HG03442 (cell line): ENCODE measurements at regions not wholly inside any gene's neighbourhood (a gene's known extent, or its start where the extent isn't known, plus 50 kb on each side); places are given as distances from the start of the nearest gene placed in this dataset.
"Not testable (repeated sequence)": the region's sequence is repeated elsewhere in the genome, so short reads cannot be mapped to it uniquely, and the experiment has no call there.

Experiments used
- ATAC-seq: cut with Tn5 transposase; IDR thresholded peaks from one replicate; pipeline ENCODE4 v1.9.1; 2021; ENCODE audit warnings: mild to moderate bottlenecking, moderate library complexity; ENCODE audit not compliant: unreplicated experiment

DNA sequence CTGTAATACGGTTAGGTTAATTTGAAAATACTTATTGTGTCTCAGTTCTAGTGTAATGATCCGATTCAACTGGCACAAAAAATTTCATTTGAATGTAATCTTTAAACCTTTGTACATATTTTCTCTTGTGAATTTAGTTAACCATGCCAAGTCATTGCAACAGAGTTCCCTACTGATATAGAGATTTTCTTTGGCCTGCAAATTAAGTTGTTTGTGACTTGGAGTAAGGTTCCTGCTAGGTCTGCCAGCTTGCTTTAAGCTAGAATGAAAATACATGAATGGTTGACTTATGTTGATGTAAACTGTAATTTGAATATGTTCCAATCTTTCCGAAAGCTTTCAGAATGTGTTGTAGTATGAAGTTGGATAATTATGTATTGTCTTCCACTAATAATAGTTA, 1004.1 kb upstream of the EDIL3 start:
- ATAC-seq: no peak

DNA sequence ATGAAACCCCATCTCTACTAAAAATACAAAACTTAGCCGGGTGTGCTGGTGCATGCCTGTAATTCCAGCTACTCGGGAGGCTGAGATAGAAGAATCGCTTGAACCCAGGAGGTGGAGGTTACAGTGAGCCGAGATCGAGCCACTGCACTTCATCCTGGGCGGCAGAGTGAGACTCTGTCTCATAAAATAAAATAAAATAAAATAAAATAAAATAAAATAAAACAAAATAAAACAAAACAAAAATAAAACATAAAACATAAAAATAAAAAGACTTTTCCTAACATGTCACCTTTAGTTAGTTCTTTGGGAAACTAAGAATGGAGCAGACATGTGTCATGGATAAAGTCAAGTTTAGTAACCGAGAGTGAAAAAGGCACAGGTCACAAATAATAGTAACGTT, 1007.6 kb upstream of the EDIL3 start:
- ATAC-seq: not testable (repeated sequence)

DNA sequence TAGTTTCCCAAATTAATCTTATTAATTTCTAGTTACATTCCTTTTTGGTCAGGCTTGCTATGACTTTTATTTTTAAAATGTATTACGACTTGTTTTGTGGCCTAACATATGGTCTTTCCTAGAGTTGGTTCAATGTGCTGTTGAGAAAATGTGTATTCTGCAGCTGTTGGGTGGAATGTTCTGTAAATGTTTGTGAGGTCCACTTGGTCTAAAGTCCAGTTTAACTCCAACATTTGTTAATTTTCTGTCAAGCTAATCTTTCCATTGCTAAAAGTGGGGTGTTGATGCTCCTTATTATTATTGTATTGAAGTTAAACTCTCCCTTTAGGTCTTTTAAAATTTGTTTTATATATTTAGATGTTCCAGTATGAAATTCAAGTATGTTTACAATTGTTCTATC, 1010.8 kb upstream of the EDIL3 start:
- ATAC-seq: no peak

DNA sequence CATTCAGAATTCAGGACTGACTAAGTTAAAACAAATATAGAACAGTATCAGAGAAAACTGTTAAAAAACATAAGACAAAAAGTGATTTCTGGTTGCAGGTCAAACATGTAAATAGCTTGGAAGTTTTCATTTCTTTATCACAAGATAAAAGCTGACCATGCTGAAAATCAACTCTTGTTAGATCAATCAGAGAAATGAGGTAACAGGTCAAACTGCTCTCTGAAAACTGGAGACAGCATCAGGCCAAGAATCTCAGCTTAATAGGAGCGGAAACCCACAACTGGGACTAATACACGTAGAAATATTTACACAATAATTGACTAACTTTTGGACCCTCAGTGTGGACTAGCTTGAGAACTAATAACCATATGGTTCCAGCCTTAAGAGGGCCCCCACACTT, 1012.8 kb upstream of the EDIL3 start:
- no peak for ATAC-seq

DNA sequence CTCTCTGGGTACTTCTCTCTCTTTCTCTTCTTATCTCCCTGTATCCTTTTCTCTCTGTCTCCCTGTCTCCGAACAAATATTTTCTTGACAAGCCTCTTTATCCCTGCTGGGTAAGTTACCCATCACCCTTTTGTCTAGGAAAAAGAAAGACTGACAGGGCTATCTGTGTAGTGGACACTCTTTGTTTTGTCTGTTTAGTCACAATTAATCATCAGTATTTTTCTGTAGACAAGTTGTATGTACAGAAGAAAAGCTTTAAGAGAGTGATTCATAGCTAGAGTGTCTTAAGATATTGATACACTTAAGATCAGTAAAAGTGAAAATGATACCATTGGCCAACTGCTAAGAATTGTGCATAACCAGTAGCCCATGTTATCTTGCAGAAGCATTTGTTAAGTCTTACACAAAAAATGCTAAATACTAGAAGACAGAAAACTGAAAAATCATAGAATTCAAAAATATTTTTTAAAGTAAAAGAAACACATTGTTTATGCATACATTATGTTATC, 1043.8 kb upstream of the EDIL3 start:
- no peak for ATAC-seq

DNA sequence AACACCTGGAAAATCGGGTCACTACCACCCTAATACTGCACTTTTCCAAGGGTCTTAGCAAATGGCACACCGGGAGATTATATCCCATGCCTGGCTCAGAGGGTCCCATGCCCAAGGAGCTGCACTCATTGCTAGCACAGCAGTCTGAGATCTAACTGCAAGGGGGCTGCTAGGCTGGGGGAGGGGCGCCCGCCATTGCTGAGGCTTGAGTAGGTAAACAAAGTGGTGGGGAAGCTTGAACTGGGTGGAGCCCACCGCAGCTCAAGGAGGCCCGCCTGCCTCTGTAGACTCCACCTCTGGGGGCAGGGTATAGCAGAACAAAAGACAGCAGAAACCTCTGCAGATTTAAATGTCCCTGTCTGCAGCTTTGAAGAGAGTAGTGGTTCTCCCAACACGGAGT, 1047.0 kb upstream of the EDIL3 start:
- not testable (repeated sequence) for ATAC-seq

DNA sequence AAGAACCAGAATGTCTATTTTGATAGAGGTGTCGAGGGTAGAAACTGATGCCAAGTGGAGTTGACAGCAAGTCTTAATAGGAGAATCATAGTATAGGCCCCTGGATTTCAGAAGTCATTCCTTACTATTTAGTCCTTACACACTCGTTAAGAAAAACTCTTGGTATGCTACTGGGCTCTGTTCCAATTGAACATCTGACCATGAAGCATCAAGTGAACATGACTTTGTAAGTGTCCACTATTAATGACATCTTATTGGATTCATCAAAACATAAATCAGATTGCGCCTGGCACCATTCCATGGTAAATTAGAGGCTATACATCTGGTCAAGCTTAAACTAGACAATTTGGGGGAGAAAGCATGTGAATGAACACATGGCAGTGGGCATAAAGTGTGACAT, 1056.5 kb upstream of the EDIL3 start:
- ATAC-seq: no peak

DNA sequence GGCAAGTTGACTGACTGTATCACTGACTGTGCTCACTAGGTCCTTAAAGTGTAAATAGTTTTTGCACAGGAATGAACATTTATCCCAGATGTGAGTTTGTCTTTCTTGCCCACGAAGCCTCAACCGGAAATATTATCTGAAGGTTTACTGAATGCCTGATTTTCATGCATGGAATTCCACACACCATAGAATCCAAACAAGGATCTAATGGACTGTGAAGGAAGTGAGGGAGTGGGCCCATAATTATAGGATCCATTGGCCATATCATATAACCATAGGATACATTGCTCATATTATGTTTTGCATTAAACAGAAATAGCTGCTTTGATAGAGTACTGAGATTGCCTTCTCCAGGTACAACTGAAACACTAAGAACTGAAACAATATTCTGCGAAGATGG, 1057.2 kb upstream of the EDIL3 start:
- ATAC-seq: no peak

DNA sequence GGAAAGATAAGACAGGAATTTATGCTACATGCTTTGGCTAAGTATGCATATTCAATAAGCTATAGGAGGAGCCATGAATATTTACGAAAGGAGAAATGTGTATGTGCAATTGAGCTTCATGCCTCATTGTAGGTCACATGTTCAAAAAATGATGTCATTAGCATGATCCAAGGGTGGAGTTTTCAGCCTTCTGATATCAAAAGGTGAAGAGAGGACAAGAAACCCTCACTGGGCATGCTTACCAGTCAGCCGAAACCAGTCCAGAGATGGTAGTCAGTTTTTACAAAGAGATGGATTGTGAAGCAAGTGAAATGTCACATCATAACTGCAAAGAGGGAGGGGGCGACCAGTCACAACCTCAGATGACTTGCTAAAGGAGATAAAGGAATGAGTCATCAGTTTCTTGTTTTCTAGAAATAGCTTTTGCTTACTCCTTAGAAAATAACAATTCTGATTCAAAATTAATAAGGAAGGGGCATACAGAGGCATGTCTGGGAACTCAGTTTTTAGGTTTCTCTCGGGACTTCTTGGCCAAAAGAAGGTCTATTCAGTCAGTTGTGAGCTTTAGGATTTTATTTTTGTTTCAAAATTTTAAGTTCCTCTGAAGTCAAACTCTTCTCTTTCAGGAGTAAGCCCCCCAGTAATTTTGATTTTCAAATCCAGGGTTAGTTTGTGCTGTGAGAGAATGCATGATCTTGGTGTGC, 1067.8 kb upstream of the EDIL3 start:
- ATAC-seq: no peak

DNA sequence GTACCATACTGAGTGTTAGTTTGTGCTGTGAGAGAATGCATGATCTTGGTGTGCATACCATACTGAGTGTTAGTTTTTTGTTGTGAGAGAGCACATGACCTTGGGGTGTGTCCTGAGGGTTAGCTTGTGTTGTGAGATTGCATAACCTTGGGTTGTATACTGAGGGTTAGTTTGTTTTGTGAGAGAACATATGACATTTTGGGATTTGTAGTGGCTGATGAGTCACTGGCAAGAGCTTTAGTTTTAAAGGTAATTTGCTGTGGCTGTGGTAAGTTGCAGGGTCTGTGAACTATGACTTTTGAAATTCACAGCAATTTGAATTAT, 1068.3 kb upstream of the EDIL3 start:
- ATAC-seq: no peak

DNA sequence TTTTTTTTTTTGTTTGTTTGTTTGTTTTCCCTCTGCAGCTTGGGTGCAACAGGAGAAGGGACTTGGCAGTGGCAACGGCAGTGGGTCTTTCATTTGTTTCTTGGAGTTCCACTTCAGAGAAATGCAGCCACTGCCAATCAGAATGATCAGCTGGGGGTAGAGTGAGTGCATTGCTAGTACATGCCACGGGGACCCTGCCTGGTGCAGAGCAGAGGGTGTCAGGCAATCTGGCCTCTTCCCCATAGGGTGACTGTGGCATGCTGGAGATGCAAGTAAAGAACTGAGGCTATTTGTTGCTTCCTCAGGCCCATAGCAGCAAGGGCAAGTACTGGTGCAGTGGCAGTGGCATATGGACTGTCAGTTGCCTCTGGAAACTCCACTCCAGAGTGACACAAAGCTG, 1073.6 kb upstream of the EDIL3 start:
- ATAC-seq: no peak

DNA sequence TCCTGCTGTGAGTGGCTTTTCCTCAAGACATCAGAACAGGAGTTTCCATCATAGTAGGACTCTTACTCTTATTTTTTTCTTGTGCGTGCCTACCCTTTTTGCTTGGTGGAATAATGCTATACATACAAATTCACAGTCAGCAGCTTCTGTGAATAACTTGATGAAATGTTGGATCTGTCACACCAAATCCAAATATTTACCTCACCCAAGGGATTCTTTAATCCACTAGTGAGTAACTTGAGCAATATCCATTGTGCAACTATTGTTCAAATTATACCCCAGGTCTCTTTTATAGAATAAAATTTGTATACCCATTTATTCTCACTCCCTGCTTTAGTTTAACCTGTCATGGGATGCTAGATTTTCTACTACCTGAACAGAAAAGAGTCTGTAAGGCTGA, 1078.3 kb upstream of the EDIL3 start:
- ATAC-seq: no peak

DNA sequence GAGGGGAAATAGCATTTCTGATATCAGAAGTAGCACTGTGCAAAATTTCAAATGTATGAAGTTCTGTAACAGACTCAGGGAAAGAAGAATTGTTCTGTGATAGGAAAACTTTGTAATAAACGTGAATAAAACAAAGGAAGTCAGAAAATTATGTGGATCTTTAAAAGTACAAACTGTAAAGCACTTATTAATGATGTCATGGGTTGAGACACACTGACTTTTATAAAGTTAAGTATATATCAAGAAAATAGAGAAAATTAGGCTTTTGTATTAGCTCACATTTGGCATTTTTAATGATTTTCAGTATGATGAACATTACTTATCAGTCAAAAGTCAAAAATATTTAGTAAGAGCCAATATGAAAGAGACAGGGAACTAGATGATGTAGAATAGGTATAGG, 1081.7 kb upstream of the EDIL3 start:
- ATAC-seq: no peak

DNA sequence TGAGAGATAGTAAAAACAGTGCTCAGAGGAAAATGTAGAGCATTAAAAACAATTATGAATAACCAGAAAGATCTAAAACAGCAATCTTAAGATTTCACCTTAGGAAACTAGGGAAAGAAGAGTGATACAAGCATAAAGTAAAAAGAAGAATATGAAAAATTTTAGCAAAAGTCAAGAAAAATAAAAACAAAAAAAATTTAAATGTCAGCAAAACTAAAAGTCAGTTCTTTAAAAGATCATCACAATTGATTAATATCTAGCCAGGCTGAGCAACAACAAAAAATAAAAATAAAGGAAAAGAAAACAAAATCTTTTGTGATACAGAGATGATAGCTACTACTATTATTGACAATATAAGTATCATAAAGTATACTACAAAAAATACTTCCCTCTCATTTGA, 1088.1 kb upstream of the EDIL3 start:
- ATAC-seq: no peak

DNA sequence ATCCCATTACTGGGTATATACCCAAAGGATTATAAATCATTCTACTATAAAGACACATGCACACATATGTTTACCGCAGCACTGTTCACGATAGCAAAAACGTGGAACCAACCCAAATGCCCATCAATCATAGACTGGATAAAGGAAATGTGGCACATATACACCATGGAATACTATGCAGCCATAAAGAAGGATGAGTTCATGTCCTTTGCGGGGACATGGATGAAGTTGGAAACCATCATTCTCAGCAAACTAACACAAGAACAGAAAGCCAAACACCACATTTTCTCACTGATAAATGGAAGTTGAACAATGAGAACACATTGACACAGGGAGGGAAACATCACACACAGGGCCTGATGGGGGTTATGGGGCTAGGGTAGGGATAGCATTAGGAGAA, 1090.5 kb upstream of the EDIL3 start:
- ATAC-seq: not testable (repeated sequence)

DNA sequence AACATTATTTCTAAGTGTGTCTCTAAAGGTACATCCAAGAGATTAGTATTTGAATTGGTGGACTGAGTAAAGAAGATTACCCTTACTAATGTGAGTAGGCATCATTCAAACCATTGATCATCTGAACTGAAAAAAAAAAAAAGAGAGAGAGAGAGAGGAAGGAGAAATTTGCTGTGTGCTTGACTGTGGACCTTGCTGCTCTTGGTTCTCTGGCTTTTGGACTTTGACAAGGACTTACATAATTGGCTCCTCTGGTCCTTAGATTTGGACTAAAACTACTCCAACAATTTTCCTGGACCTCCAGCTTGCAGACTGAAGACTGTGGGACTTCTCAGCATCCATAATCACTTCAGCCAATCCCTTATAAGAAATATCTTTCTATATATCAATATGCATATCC, 1091.9 kb upstream of the EDIL3 start:
- no peak for ATAC-seq

DNA sequence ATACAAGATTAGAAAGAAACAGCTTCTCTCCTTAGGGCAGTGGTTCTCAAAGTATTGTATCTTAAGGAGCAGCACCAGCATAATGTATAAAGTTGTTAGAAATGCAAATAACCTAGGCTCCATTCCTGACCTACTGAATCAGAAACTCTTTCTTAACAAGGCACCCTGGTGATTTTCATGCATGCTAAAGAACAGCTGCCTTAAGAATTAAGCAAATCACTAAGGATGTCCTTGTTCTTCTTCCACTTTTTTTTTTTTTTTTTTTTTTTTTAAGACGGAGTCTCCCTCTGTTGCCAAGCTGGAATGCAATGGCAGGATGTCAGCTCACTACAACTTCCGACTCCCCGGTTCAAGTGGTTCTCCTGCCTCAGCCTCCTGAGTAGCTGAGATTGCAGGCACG, 1095.2 kb upstream of the EDIL3 start:
- no peak for ATAC-seq

DNA sequence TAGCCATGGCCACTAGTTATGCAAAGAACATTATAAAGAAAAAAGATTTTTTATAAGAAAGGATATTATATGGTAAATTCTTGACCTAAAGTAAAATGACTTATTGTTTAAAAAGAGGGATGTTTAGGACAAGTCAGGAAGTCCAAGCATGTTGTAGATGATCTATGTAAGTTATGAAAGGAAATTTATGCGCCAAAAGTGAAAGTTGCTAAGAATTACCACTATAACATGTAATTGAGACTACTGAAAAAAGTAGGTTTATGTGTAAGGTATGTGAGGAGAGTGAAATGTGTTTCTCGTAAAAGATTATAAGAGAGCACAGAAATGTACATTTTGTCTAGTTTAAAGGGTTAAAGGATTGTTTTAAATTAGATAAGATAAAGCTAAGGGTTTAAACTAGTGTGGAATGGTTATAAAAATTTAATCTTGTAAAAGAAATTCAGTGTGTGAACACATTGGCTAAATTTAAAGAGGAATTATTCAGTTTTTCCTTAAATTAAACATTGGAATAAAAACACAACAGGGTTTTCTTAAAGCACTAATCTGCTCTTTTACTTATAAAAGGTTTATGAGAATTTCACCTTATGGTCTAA, 1100.4 kb upstream of the EDIL3 start:
- no peak for ATAC-seq

DNA sequence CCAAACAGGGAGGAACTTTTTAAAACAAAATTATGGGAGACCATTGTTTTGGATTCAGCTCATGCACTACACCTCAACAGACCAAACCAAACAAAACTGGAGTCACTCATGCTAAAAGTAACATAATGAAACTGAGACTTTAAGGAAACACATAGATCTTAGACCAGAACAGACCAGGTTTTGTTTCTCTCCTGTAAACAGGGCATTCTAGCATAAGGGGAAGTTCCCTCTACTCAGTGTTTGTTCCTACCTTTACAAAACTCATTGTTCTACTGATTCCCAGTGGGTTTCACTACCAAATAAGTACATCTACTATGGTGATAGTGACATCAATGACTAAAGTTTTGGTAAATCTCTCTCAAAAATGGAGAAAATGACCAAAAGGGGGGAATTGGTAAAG, 1103.6 kb upstream of the EDIL3 start:
- ATAC-seq: no peak

DNA sequence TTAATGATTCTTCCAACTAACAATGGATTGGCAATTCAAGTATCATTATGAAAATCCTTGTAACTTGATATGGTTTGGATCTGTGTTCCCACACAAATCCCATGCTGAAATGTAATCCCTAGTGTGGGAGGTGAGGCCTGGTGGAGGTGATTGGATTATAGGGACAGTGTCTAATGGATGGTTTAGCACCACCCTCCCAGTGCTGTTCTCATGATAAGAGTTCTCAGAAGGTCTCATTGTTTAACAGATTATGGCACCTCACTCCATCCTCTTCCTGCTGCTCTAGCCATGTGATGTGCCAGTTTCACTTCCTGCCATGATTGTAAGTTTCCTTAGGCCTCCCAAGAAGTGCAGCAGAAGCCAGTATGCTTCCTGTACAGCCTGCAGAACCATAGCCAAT, 1116.2 kb upstream of the EDIL3 start:
- ATAC-seq: no peak

DNA sequence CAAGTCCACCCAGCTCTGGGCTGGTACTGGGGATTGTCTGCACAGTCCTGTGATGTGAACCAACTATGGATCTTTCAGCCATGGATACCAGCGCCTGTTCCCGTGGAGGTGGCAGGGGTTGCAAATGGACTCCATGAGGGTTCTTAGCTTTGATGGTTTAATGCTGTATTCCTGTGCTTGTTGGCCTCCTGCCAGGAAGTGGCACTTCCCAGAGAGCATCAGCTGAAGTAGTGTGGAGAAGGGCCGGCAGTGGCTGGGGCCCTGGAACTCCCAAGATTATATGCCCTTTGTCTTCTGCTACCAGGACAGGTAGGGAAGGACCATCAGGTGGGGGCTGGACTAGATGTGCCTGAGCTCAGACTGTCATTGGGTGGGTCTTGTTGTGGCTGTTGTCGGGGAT, 1104.8 kb upstream of the COX7C start:
- no peak for ATAC-seq

DNA sequence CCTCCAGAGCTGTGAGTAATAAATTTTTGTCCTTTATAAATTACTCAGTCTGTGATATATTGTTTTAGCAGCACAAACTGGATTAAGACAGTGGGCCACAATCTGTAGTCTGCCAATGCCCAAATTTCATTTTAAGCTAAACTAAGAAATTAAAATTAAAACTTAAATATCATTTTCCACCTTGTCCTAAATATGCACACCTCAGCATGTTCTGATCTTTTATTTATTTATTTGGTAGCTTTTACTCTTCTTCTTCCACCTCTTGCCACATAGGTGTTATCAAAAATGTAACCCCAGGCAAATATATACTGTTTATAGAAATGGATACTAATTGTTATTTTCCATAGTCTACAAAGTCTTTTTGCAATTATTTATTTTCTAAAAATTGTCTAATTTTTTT, 1102.2 kb upstream of the COX7C start:
- no peak for ATAC-seq

DNA sequence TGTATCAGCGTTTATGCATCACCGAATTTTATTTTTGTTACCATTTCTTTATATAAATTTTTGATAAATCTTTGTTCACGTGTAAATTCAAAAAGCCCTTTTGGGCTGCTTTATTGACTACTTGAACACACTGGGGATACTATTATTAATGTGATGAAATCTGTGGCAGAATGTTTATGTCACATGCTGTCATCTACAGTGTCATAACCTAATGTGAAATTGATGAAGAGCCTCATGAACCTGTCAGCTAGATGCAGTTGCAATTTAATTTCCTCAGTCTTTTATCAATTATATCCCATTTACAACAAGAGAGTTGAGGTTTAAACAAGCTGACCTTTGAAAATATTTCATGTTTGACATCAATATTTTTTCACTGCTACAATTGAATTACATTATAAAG, 1100.4 kb upstream of the COX7C start:
- ATAC-seq: no peak
